Fibroblast of lung (primary cell): ENCODE measurements at regions not wholly inside any gene's neighbourhood (a gene's known extent, or its start where the extent isn't known, plus 50 kb on each side); places are given as distances from the start of the nearest gene placed in this dataset.

Source experiments
- DNase-seq, 2 donors: peaks; one replicate each; pipeline versions ENCODE4 v3.0.0 to v3.0.0-alpha.2; 2010; ENCODE audit warnings: low read depth in 2 of 2
- H2AFZ ChIP-seq: 2 replicates; pipeline ENCODE4 v1.5.1; 2012; ENCODE audit warnings: low read length, control low read depth, inconsistent platforms
- H3K27ac ChIP-seq: 2 replicates; pipeline ENCODE4 v1.5.1; 2011; ENCODE audit warnings: low read length, control low read depth; ENCODE audit not compliant: insufficient read depth
- H3K27me3 ChIP-seq: 2 replicates; pipeline ENCODE4 v1.5.1; 2011; ENCODE audit warnings: mild to moderate bottlenecking, low read length; ENCODE audit not compliant: control insufficient read depth, insufficient read depth
- H3K36me3 ChIP-seq: 2 replicates; pipeline ENCODE4 v1.5.1; 2011; ENCODE audit warnings: low read length; ENCODE audit not compliant: control insufficient read depth, insufficient read depth
- H3K4me1 ChIP-seq: 2 replicates; pipeline ENCODE4 v1.5.1; 2011; ENCODE audit warnings: low read length; ENCODE audit not compliant: control insufficient read depth, insufficient read depth; ENCODE audit errors: extremely low read depth
- H3K4me2 ChIP-seq: 2 replicates; pipeline ENCODE4 v1.5.1; 2011; ENCODE audit warnings: low read length, control low read depth; ENCODE audit not compliant: insufficient read depth; ENCODE audit errors: extremely low read depth
- H3K4me3 ChIP-seq, 4 experiments: fragments of 200-600 bp in 1 of 4; sonication (generic) in 1 of 4; replicated peaks in 1 of 4; 2 replicates each; pipeline ENCODE4 v1.5.1; 2011 to 2016; ENCODE audit warnings: low read length in 4 of 4, low read depth in 3 of 4, mild to moderate bottlenecking in 3 of 4, control low read depth in 2 of 4, inconsistent platforms in 1 of 4, mixed read lengths in 1 of 4; ENCODE audit not compliant: insufficient read depth in 1 of 4; ENCODE audit errors: control extremely low read depth in 1 of 4
- H3K79me2 ChIP-seq: 2 replicates; pipeline ENCODE4 v1.5.1; 2012; ENCODE audit warnings: mild to moderate bottlenecking, low read length, inconsistent platforms; ENCODE audit not compliant: control insufficient read depth, insufficient read depth
- H3K9ac ChIP-seq: 2 replicates; pipeline ENCODE4 v1.5.1; 2011; ENCODE audit warnings: mild to moderate bottlenecking, low read length, control low read depth; ENCODE audit not compliant: insufficient read depth
- H3K9me3 ChIP-seq: 2 replicates; pipeline ENCODE4 v1.5.1; 2012; ENCODE audit warnings: low read depth, low read length; ENCODE audit not compliant: control insufficient read depth, insufficient read depth
- H4K20me1 ChIP-seq: 2 replicates; pipeline ENCODE4 v1.5.1; 2011; ENCODE audit warnings: low read length; ENCODE audit not compliant: control insufficient read depth, insufficient read depth; ENCODE audit errors: extremely low read depth
- CTCF ChIP-seq, 2 donors: IDR thresholded peaks in 1 of 2; conservative IDR thresholded peaks in 1 of 2; 1 replicate in 1 of 2; 2 replicates in 1 of 2; pipeline ENCODE4 v1.5.1; 2011 to 2012; ENCODE audit warnings: low read length in 2 of 2, control low read depth in 1 of 2, inconsistent platforms in 1 of 2, low read depth in 1 of 2, mild to moderate bottlenecking in 1 of 2
- EZH2 ChIP-seq: IDR thresholded peaks from 2 replicates; pipeline ENCODE4 v1.5.1; 2012; ENCODE audit warnings: low read length, control low read depth, mild to moderate bottlenecking; ENCODE audit errors: missing control alignments

- no peaks in the 10 kb centered on the region for H3K79me2 ChIP-seq
Measured at GRCh38 chr1:30479575-30479974, 243.8 kb downstream of the MATN1 start.

DNA sequence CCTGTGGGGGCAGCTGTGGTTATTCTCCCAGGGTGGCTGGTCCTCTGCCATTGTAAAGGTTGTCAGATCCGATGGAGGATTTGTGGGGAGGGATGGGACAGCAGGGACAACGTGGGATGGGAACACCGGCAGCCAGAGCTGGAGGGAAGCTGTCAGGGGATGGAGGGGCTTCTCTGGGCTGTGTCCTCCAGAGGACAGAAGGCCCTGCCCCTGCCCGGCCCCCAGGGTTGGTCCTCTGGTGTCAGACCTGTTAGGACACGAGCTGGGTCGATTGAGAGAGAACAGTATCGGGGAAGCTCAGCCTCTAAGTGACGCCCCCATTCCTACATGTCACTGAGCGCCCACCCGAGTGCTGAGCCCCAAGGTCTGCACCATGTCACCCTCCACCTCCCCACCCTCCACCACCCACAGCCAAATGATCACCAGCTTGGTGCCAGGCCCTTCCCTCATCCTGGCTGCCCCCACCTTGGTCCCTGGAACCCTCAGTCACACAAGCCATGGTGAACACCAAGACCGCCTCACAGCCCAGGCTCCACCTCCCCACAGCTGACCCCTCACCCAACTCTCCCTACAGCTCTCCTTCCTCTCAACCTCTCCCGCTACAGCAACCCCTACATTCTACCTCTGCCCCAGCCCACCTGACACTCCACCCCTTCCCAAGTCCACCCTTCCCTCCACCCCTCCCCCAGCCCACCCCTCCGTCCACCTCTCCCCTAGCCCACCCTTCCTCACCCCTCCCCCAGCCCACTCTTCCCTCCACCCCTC is 244.4 kb downstream of the MATN1 start:
- no peaks in the 10 kb centered on the region for H3K27me3 ChIP-seq
- H3K79me2 ChIP-seq, result no peaks in the 10 kb centered on the region
- no peak overlapping the region for H3K9ac ChIP-seq
- H3K4me3 ChIP-seq, result no peak overlapping the region
- TF ChIP-seq EZH2 (no peak), CTCF (conservative IDR thresholded peaks at IDR 0.05 in 1 of 2, IDR thresholded peaks at IDR 0.05 in 1 of 2; ENCODE audit: low read depth in 1 of 2, low read length in 2 of 2) (no peak)
- H3K27ac ChIP-seq, result no peak overlapping the region
- H3K36me3 ChIP-seq, result no peaks in the 10 kb centered on the region
- no peak overlapping the region for H2AFZ ChIP-seq
- DNase-seq, result no peak
- H4K20me1 ChIP-seq, result no peaks in the 10 kb centered on the region
- no peaks in the 10 kb centered on the region for H3K9me3 ChIP-seq
- no peaks in the 10 kb centered on the region for H3K4me1 ChIP-seq
- no peak overlapping the region for H3K4me2 ChIP-seq

More at GRCh38 chr1:30479575-30479974, 243.8 kb downstream of the MATN1 start:
- Histone ChIP-seq H3K27ac (no peak overlapping the region), H4K20me1 (no peaks in the 10 kb centered on the region), H2AFZ (no peak overlapping the region), H3K4me1 (no peaks in the 10 kb centered on the region), H3K27me3 (no peaks in the 10 kb centered on the region), H3K36me3 (no peaks in the 10 kb centered on the region), H3K4me3 (no peak overlapping the region), H3K9me3 (no peaks in the 10 kb centered on the region), H3K4me2 (no peak overlapping the region), H3K9ac (no peak overlapping the region)
- TF ChIP-seq CTCF (conservative IDR thresholded peaks at IDR 0.05 in 1 of 2, IDR thresholded peaks at IDR 0.05 in 1 of 2; ENCODE audit: low read depth in 1 of 2, low read length in 2 of 2) (no peak), EZH2 (no peak)
- no peak for DNase-seq

GRCh38 chr1:30478283-30478682 is 245.1 kb downstream of the MATN1 start:
- no peak overlapping the region for H3K4me3 ChIP-seq
- no peaks in the 10 kb centered on the region for H3K4me1 ChIP-seq
- no peaks in the 10 kb centered on the region for H3K9me3 ChIP-seq
- DNase-seq, result no peak
- no peak overlapping the region for H2AFZ ChIP-seq
- H3K9ac ChIP-seq, result no peak overlapping the region
- no peak overlapping the region for H3K27ac ChIP-seq
- H3K79me2 ChIP-seq, result no peaks in the 10 kb centered on the region
- H4K20me1 ChIP-seq, result no peaks in the 10 kb centered on the region
- no peak for TF ChIP-seq EZH2
- no peak for TF ChIP-seq CTCF (conservative IDR thresholded peaks at IDR 0.05 in 1 of 2, IDR thresholded peaks at IDR 0.05 in 1 of 2; ENCODE audit: low read depth in 1 of 2, low read length in 2 of 2)
- H3K36me3 ChIP-seq, result no peaks in the 10 kb centered on the region
- H3K4me2 ChIP-seq, result no peak overlapping the region
- no peaks in the 10 kb centered on the region for H3K27me3 ChIP-seq
